ENCODE measurements at regions not wholly inside any gene's neighbourhood (a gene's known extent, or its start where the extent isn't known, plus 50 kb on each side); places are given as distances from the start of the nearest gene placed in this dataset.

- DNase-seq (ENCODE audit: low read depth) = no peak
- TF ChIP-seq, protein P1, sequence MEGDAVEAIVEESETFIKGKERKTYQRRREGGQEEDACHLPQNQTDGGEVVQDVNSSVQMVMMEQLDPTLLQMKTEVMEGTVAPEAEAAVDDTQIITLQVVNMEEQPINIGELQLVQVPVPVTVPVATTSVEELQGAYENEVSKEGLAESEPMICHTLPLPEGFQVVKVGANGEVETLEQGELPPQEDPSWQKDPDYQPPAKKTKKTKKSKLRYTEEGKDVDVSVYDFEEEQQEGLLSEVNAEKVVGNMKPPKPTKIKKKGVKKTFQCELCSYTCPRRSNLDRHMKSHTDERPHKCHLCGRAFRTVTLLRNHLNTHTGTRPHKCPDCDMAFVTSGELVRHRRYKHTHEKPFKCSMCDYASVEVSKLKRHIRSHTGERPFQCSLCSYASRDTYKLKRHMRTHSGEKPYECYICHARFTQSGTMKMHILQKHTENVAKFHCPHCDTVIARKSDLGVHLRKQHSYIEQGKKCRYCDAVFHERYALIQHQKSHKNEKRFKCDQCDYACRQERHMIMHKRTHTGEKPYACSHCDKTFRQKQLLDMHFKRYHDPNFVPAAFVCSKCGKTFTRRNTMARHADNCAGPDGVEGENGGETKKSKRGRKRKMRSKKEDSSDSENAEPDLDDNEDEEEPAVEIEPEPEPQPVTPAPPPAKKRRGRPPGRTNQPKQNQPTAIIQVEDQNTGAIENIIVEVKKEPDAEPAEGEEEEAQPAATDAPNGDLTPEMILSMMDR (IDR thresholded peaks at IDR 0.05; ENCODE audit: insufficient read depth, low read length) = no peak
Measured at GRCh38 chr18:77959248-77959647, 709.6 kb downstream of the GALR1 start.

DNA sequence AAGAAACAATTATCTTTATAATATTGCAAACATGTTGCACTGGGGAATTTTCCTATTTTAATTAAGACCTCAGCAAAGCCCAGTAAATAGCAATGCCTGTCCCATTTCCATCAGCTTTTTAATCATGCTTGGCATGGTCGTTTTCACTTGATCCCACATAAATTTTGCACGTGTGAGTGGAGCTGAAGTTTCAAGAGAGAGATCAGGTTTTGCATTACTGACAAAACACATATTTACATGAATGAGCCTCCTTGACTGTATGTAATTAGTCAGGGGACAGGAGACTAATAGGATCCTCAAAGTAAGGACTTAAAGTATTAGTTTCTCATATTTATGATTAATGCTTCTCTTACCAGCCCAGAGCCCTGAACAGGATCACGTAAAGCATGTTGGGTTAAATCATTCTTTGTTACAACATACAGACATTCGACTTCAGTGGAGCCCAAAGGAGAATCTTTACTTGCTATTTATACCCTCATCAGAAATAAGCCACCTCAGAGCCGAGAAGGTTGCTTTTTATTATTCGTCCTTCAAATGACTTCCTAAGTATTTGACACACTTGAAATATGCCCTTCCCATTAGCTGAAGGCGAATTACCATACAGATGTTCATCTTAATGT, 711.3 kb downstream of the GALR1 start:
- TF ChIP-seq, protein P1 (IDR thresholded peaks at IDR 0.05; ENCODE audit: insufficient read depth, low read length) = no peak
- H3K4me3 ChIP-seq (ENCODE audit: low read depth, low read length) = no peak overlapping the region
- no peak for DNase-seq (ENCODE audit: low read depth)

More at GRCh38 chr18:77959248-77959647, 709.6 kb downstream of the GALR1 start:
- H3K4me3 ChIP-seq (ENCODE audit: low read depth, low read length) = no peak overlapping the region

- TF ChIP-seq, protein P1 (IDR thresholded peaks at IDR 0.05; ENCODE audit: insufficient read depth, low read length) = no peak
- no peak for DNase-seq (ENCODE audit: low read depth)
- no peak overlapping the region for H3K4me3 ChIP-seq (ENCODE audit: low read depth, low read length)
Measured at GRCh38 chr18:77967071-77967470, 717.4 kb downstream of the GALR1 start.

- DNase-seq (ENCODE audit: low read depth) = no peak
Measured at GRCh38 chr18:77967791-77968190, 718.1 kb downstream of the GALR1 start.

GRCh38 chr18:77969972-77970371, 720.3 kb downstream of the GALR1 start:
- TF ChIP-seq, protein P1 (IDR thresholded peaks at IDR 0.05; ENCODE audit: insufficient read depth, low read length) = no peak
- DNase-seq (ENCODE audit: low read depth) = no peak

More at GRCh38 chr18:77967791-77968190, 718.1 kb downstream of the GALR1 start:
- TF ChIP-seq, protein P1 (IDR thresholded peaks at IDR 0.05; ENCODE audit: insufficient read depth, low read length) = no peak
- H3K4me3 ChIP-seq (ENCODE audit: low read depth, low read length) = no peak overlapping the region

GRCh38 chr18:77970814-77971213, 721.2 kb downstream of the GALR1 start:
- no peak overlapping the region for H3K4me3 ChIP-seq (ENCODE audit: low read depth, low read length)
- DNase-seq (ENCODE audit: low read depth) = no peak
- TF ChIP-seq, protein P1 (IDR thresholded peaks at IDR 0.05; ENCODE audit: insufficient read depth, low read length) = no peak

More at GRCh38 chr18:77969972-77970371, 720.3 kb downstream of the GALR1 start:
- H3K4me3 ChIP-seq (ENCODE audit: low read depth, low read length) = no peak overlapping the region

DNA sequence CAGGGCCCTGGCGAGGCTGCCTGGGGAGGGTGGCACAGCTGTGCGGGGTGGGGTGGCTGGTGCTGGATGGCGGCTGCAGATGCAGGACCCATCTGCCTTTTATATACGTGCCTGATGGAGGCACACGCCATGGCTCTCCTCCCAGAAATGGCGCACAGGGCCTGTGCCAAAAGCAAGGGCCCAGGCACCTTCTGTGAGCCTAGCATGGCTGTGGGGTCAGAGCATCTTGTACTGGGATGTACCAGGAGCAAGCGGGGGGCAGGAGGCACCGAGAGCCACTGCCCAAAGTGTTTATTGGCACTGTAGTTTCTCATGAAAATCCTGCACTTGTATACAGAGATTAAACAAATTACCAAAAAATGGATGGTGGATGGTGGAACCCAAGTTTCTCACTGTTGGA, 724.1 kb downstream of the GALR1 start:
- H3K4me3 ChIP-seq (ENCODE audit: low read depth, low read length) = no peak overlapping the region
- TF ChIP-seq, protein P1 (IDR thresholded peaks at IDR 0.05; ENCODE audit: insufficient read depth, low read length) = no peak
- DNase-seq (ENCODE audit: low read depth) = no peak

Measured in fibroblast of the aortic adventitia (primary cell).